SK-N-SH treated with all-trans-retinoic acid at 6 μM for 48 hours (cell line): ENCODE measurements at regions not wholly inside any gene's neighbourhood (a gene's known extent, or its start where the extent isn't known, plus 50 kb on each side); places are given as distances from the start of the nearest gene placed in this dataset.

ENCODE experiments used
- ATAC-seq: fragments of 200-7000 bp; cut with Tn5 transposase; 3 replicates; pipeline ENCODE4 v1.9.1; 2020; ENCODE audit warnings: mild to moderate bottlenecking, moderate library complexity
- ARNTL ChIP-seq: fragments of 450-650 bp; formaldehyde crosslinking; IDR thresholded peaks from 2 replicates; pipeline ENCODE4 v1.5.0; 2020; ENCODE audit warnings: low read depth, mild to moderate bottlenecking, moderate library complexity, borderline replicate concordance
- BACH2 ChIP-seq: fragments of 250-450 bp; sonication (Bioruptor Pico); IDR thresholded peaks from 2 replicates; pipeline ENCODE4 v1.9.0; 2021; ENCODE audit warnings: mild to moderate bottlenecking, borderline replicate concordance
- CSDC2 ChIP-seq: fragments of 250-450 bp; sonication (Bioruptor Pico); IDR thresholded peaks from 2 replicates; pipeline ENCODE4 v1.5.0; 2020; ENCODE audit warnings: mild to moderate bottlenecking, moderate library complexity
- CSRNP3 ChIP-seq: fragments of 250-450 bp; sonication (Bioruptor Pico); IDR thresholded peaks from 2 replicates; pipeline ENCODE4 v1.5.1; 2021; ENCODE audit warnings: mild to moderate bottlenecking, moderate library complexity
- ESRRG ChIP-seq: fragments of 250-450 bp; sonication (Bioruptor Pico); IDR thresholded peaks from 2 replicates; pipeline ENCODE4 v1.6.1; 2021; ENCODE audit warnings: mild to moderate bottlenecking
- GLIS3 ChIP-seq: fragments of 250-450 bp; sonication (Bioruptor Pico); IDR thresholded peaks from 2 replicates; pipeline ENCODE4 v1.5.0; 2020; ENCODE audit warnings: mild to moderate bottlenecking, moderate library complexity
- ISL1 ChIP-seq: fragments of 250-450 bp; sonication (Bioruptor Pico); IDR thresholded peaks from 2 replicates; pipeline ENCODE4 v2.1.2; 2022; ENCODE audit warnings: mild to moderate bottlenecking, moderate library complexity
- OSR1 ChIP-seq: fragments of 250-450 bp; sonication (Bioruptor Pico); IDR thresholded peaks from 2 replicates; pipeline ENCODE4 v1.8.0; 2022; ENCODE audit warnings: moderate library complexity, mild to moderate bottlenecking, inconsistent platforms
- PATZ1 ChIP-seq: fragments of 250-450 bp; sonication (Bioruptor Pico); IDR thresholded peaks from 2 replicates; pipeline ENCODE4 v1.8.0; 2020; ENCODE audit warnings: mild to moderate bottlenecking, moderate library complexity, borderline replicate concordance
- POU6F1 ChIP-seq: fragments of 250-450 bp; sonication (Bioruptor Pico); IDR thresholded peaks from 2 replicates; pipeline ENCODE4 v1.8.0; 2021; ENCODE audit warnings: low read depth, mild to moderate bottlenecking, moderate library complexity, borderline replicate concordance
- PPARA ChIP-seq: fragments of 250-450 bp; sonication (Bioruptor Pico); IDR thresholded peaks from 2 replicates; pipeline ENCODE4 v1.5.0; 2020; ENCODE audit warnings: mild to moderate bottlenecking, borderline replicate concordance
- RARB ChIP-seq: fragments of 250-450 bp; sonication (Bioruptor Pico); IDR thresholded peaks from 2 replicates; pipeline ENCODE4 v1.8.0; 2021; ENCODE audit warnings: mild to moderate bottlenecking, moderate library complexity
- SNAI2 ChIP-seq: fragments of 250-450 bp; sonication (Bioruptor Pico); IDR thresholded peaks from 2 replicates; pipeline ENCODE4 v1.5.0; 2020; ENCODE audit warnings: mild to moderate bottlenecking, moderate library complexity
- TCF4 ChIP-seq: fragments of 250-450 bp; sonication (Bioruptor Pico); IDR thresholded peaks from 2 replicates; pipeline ENCODE4 v1.8.0; 2021; ENCODE audit warnings: mild to moderate bottlenecking, moderate library complexity, borderline replicate concordance
- TOX ChIP-seq: fragments of 250-450 bp; sonication (Bioruptor Pico); IDR thresholded peaks from 2 replicates; pipeline ENCODE4 v1.8.0; 2021; ENCODE audit warnings: mild to moderate bottlenecking, moderate library complexity, borderline replicate concordance
- ZC3H10 ChIP-seq: fragments of 250-450 bp; sonication (Bioruptor Pico); IDR thresholded peaks from 2 replicates; pipeline ENCODE4 v1.5.1; 2021; ENCODE audit warnings: mild to moderate bottlenecking, moderate library complexity
- ZFP3 ChIP-seq: fragments of 250-450 bp; sonication (Bioruptor Pico); IDR thresholded peaks from 2 replicates; pipeline ENCODE4 v1.5.0; 2020; ENCODE audit warnings: mild to moderate bottlenecking, moderate library complexity
- ZNF565 ChIP-seq: fragments of 450-650 bp; formaldehyde crosslinking; conservative IDR thresholded peaks from 2 replicates; pipeline ENCODE4 v1.5.0; 2020; ENCODE audit warnings: low read depth, mild to moderate bottlenecking, moderate library complexity
- ZNF8 ChIP-seq: fragments of 450-650 bp; formaldehyde crosslinking; IDR thresholded peaks from 2 replicates; pipeline ENCODE4 v1.5.0; 2020; ENCODE audit warnings: mild to moderate bottlenecking, moderate library complexity
- TF ChIP-seq, protein P1 (sequence below): fragments of 250-450 bp; sonication (Bioruptor Pico); IDR thresholded peaks from 2 replicates; pipeline ENCODE4 v1.5.0; 2020; ENCODE audit warnings: mild to moderate bottlenecking, moderate library complexity
- TF ChIP-seq, protein P2 (sequence below): fragments of 250-450 bp; sonication (Bioruptor Pico); IDR thresholded peaks from 2 replicates; pipeline ENCODE4 v1.5.1; 2020; ENCODE audit warnings: low read depth, mild to moderate bottlenecking, moderate library complexity

- no peak for TF ChIP-seq PPARA (CRISPR knock-in tag)
- no peak for TF ChIP-seq ZNF565 (CRISPR knock-in tag)
- no peak for ATAC-seq
Observed at GRCh38 chr7:42332605-42333222, 95.7 kb upstream of the GLI3 start.

GRCh38 chr7:42319631-42320030 lies 82.6 kb upstream of the GLI3 start:
- no peak for TF ChIP-seq CSRNP3 (CRISPR knock-in tag)
- no peak for TF ChIP-seq ZNF565 (CRISPR knock-in tag)
- TF ChIP-seq TCF4 (CRISPR knock-in tag): no peak
- no peak for TF ChIP-seq ZNF8 (CRISPR knock-in tag)
- TF ChIP-seq OSR1 (CRISPR knock-in tag): no peak
- TF ChIP-seq PATZ1 (CRISPR knock-in tag): no peak
- no peak for TF ChIP-seq TOX (CRISPR knock-in tag)
- TF ChIP-seq GLIS3 (CRISPR knock-in tag): no peak
- TF ChIP-seq, protein P1, sequence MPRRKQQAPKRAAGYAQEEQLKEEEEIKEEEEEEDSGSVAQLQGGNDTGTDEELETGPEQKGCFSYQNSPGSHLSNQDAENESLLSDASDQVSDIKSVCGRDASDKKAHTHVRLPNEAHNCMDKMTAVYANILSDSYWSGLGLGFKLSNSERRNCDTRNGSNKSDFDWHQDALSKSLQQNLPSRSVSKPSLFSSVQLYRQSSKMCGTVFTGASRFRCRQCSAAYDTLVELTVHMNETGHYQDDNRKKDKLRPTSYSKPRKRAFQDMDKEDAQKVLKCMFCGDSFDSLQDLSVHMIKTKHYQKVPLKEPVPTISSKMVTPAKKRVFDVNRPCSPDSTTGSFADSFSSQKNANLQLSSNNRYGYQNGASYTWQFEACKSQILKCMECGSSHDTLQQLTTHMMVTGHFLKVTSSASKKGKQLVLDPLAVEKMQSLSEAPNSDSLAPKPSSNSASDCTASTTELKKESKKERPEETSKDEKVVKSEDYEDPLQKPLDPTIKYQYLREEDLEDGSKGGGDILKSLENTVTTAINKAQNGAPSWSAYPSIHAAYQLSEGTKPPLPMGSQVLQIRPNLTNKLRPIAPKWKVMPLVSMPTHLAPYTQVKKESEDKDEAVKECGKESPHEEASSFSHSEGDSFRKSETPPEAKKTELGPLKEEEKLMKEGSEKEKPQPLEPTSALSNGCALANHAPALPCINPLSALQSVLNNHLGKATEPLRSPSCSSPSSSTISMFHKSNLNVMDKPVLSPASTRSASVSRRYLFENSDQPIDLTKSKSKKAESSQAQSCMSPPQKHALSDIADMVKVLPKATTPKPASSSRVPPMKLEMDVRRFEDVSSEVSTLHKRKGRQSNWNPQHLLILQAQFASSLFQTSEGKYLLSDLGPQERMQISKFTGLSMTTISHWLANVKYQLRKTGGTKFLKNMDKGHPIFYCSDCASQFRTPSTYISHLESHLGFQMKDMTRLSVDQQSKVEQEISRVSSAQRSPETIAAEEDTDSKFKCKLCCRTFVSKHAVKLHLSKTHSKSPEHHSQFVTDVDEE: no peak
- TF ChIP-seq SNAI2: no peak
- TF ChIP-seq BACH2 (CRISPR knock-in tag): no peak
- no peak for TF ChIP-seq ARNTL (CRISPR knock-in tag)
- TF ChIP-seq ZC3H10: no peak
- no peak for TF ChIP-seq ZFP3
- no peak for TF ChIP-seq PPARA (CRISPR knock-in tag)
- no peak for TF ChIP-seq RARB (CRISPR knock-in tag)
- TF ChIP-seq ESRRG (CRISPR knock-in tag): no peak
- TF ChIP-seq, protein P2, sequence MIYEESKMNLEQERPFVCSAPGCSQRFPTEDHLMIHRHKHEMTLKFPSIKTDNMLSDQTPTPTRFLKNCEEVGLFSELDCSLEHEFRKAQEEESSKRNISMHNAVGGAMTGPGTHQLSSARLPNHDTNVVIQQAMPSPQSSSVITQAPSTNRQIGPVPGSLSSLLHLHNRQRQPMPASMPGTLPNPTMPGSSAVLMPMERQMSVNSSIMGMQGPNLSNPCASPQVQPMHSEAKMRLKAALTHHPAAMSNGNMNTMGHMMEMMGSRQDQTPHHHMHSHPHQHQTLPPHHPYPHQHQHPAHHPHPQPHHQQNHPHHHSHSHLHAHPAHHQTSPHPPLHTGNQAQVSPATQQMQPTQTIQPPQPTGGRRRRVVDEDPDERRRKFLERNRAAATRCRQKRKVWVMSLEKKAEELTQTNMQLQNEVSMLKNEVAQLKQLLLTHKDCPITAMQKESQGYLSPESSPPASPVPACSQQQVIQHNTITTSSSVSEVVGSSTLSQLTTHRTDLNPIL (CRISPR knock-in tag): no peak
- TF ChIP-seq, all 23 proteins: peak for 0

GRCh38 chr7:42315631-42316030 lies 78.6 kb upstream of the GLI3 start:
- ATAC-seq: no peak
- TF ChIP-seq SNAI2: no peak
- no peak for TF ChIP-seq POU6F1
- no peak for TF ChIP-seq ZC3H10
- no peak for TF ChIP-seq GLIS3 (CRISPR knock-in tag)
- no peak for TF ChIP-seq ARNTL (CRISPR knock-in tag)
- TF ChIP-seq CSDC2 (CRISPR knock-in tag): no peak
- TF ChIP-seq, protein P1: no peak
- no peak for TF ChIP-seq CSRNP3 (CRISPR knock-in tag)
- TF ChIP-seq ZNF8 (CRISPR knock-in tag): no peak
- TF ChIP-seq PATZ1 (CRISPR knock-in tag): no peak
- TF ChIP-seq PPARA (CRISPR knock-in tag): no peak
- no peak for TF ChIP-seq BACH2 (CRISPR knock-in tag)
- no peak for TF ChIP-seq RARB (CRISPR knock-in tag)
- no peak for TF ChIP-seq ISL1 (CRISPR knock-in tag)

More at GRCh38 chr7:42319631-42320030, 82.6 kb upstream of the GLI3 start:
- no peak for ATAC-seq
